GM23248 (cell line): ENCODE measurements at regions not wholly inside any gene's neighbourhood (a gene's known extent, or its start where the extent isn't known, plus 50 kb on each side); places are given as distances from the start of the nearest gene placed in this dataset.

Experiments
- DNase-seq: peaks from one replicate; pipeline ENCODE4 v3.0.0-alpha.2; 2015
- H2AFZ ChIP-seq: fragments of 200-600 bp; sonication (generic); 2 replicates; pipeline ENCODE4 v1.6.1; 2016; ENCODE audit warnings: antibody characterized with exemption
- H3F3A ChIP-seq: fragments of 200-600 bp; sonication (generic); 2 replicates; pipeline ENCODE4 v1.6.1; 2016; ENCODE audit warnings: mild to moderate bottlenecking, antibody characterized with exemption, mixed run types; ENCODE audit not compliant: insufficient read depth
- H3K27ac ChIP-seq: fragments of 200-600 bp; sonication (generic); 2 replicates; pipeline ENCODE4 v1.5.1; 2016; ENCODE audit warnings: mild to moderate bottlenecking
- H3K27me3 ChIP-seq: fragments of 200-600 bp; sonication (generic); replicated peaks from 2 replicates; pipeline ENCODE4 v1.6.1; 2016; ENCODE audit warnings: mild to moderate bottlenecking; ENCODE audit not compliant: insufficient read depth
- H3K36me3 ChIP-seq: fragments of 200-600 bp; sonication (generic); 2 replicates; pipeline ENCODE4 v1.6.1; 2016; ENCODE audit warnings: low read depth, mild to moderate bottlenecking
- H3K4me1 ChIP-seq: fragments of 200-600 bp; sonication (generic); 2 replicates; pipeline ENCODE4 v1.6.1; 2016; ENCODE audit warnings: mild to moderate bottlenecking; ENCODE audit not compliant: insufficient read depth
- H3K4me2 ChIP-seq: fragments of 200-600 bp; sonication (generic); one replicate; pipeline ENCODE4 v1.6.1; 2016; ENCODE audit warnings: mild to moderate bottlenecking; ENCODE audit not compliant: unreplicated experiment
- H3K4me3 ChIP-seq: fragments of 200-600 bp; sonication (generic); 2 replicates; pipeline ENCODE4 v1.5.1; 2016; ENCODE audit warnings: mild to moderate bottlenecking
- H3K79me2 ChIP-seq: fragments of 200-600 bp; sonication (generic); 2 replicates; pipeline ENCODE4 v1.6.1; 2016; ENCODE audit warnings: mild to moderate bottlenecking; ENCODE audit not compliant: insufficient read depth
- H3K9ac ChIP-seq: fragments of 200-600 bp; sonication (generic); 2 replicates; pipeline ENCODE4 v1.6.1; 2016; ENCODE audit warnings: mild to moderate bottlenecking
- H3K9me2 ChIP-seq: fragments of 200-600 bp; sonication (generic); 2 replicates; pipeline ENCODE4 v1.6.1; 2016; ENCODE audit warnings: mixed run types, mild to moderate bottlenecking, moderate library complexity; ENCODE audit not compliant: insufficient read depth
- H3K9me3 ChIP-seq: fragments of 200-600 bp; sonication (generic); one replicate; pipeline ENCODE4 v1.6.1; 2017; ENCODE audit warnings: low read depth
- H4K20me1 ChIP-seq: fragments of 200-600 bp; sonication (generic); 2 replicates; pipeline ENCODE4 v1.6.0; 2016; ENCODE audit not compliant: insufficient read depth
- EZH2 ChIP-seq: fragments of 200-600 bp; sonication (generic); IDR thresholded peaks from 2 replicates; pipeline ENCODE4 v1.6.1; 2018; ENCODE audit warnings: antibody characterized with exemption, mild to moderate bottlenecking; ENCODE audit not compliant: insufficient read depth, poor library complexity, severe bottlenecking
- EZH2phosphoT487 ChIP-seq: fragments of 200-600 bp; sonication (generic); IDR thresholded peaks from 2 replicates; pipeline ENCODE4 v1.6.1; 2018; ENCODE audit warnings: antibody characterized with exemption, moderate library complexity, mild to moderate bottlenecking, low read depth; ENCODE audit not compliant: insufficient read depth
- WGBS, 2 experiments: methylation state at CpG; one replicate each; pipeline ENCODE4 v1.1.6; 2015 to 2017; ENCODE audit warnings: low lambda C conversion rate in 2 of 2, low coverage in 1 of 2; ENCODE audit errors: missing lambda C conversion rate in 2 of 2; 5-methylcytosine and 5-hydroxymethylcytosine counted together
- in situ Hi-C: fragments of 300-500 bp; cut with MboI; formaldehyde crosslinking; loops from 2 replicates; pipeline ENCODE4 v1.15.0; 2020

DNA sequence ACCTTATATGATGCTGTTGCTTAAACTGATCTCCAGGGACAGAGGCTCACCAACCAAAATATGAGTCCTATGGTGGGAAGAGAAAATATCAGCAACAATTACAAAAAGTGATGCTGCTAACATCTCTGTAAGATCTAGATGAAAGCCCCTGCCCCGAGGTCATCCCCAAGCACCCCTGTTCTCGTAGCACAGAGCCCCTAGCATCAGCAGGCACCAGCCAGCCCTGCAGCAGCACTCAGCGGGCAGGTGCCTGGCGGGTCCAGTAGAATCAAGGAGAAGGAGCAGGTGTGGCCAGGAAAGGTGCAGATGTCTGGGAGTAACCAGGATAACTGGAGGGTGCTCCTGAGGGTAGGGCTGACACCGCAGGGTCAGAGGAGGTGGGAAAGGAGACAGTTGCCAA is 474.2 kb upstream of the MYT1L start:
- H3K36me3 ChIP-seq, result no peaks in the 10 kb centered on the region
- no peak overlapping the region for H2AFZ ChIP-seq
- no peak overlapping the region for H3K4me3 ChIP-seq
- no peak overlapping the region for H3K27ac ChIP-seq
- H3K27me3 ChIP-seq, result no peaks in the 10 kb centered on the region
- H3K79me2 ChIP-seq, result no peaks in the 10 kb centered on the region
- in situ Hi-C loops, result no loop called here
- DNase-seq, result no peak
- 23 to 28% methylated on average over 5 of the region's 5 CpGs for WGBS, 2 experiments
- no peaks in the 10 kb centered on the region for H3K9me3 ChIP-seq
- TF ChIP-seq EZH2, result no peak
- no peak for TF ChIP-seq EZH2phosphoT487
- H3K4me2 ChIP-seq, result no peak overlapping the region
- no peaks in the 10 kb centered on the region for H3K4me1 ChIP-seq
- no peak overlapping the region for H3K9ac ChIP-seq
- no peaks in the 10 kb centered on the region for H3F3A ChIP-seq
- H4K20me1 ChIP-seq, result no peaks in the 10 kb centered on the region
- no peaks in the 10 kb centered on the region for H3K9me2 ChIP-seq

DNA sequence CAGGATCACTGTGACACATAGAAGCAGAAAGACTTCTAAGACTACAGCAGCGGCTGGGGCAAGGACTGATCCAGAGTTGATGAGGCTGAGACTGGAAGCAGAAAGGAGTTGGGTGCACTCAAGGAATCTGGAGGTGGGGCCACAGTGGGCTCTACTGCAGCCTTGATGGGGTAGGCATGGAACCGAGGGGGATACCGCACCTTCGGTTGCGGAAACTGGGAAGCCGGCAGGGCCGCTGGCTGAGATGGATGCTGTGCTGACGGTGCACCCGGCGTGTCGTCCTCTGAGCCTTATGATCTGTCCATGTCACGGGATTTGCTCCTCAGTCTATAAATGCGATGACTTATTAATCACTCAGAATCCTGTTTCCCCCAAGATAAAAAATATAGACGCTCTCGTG is 473.5 kb upstream of the MYT1L start:
- no peaks in the 10 kb centered on the region for H3K27me3 ChIP-seq
- TF ChIP-seq EZH2, result no peak
- TF ChIP-seq EZH2phosphoT487, result no peak
- no peak overlapping the region for H3K27ac ChIP-seq
- no peak overlapping the region for H3K4me2 ChIP-seq
- WGBS, 2 experiments, result 75 to 79% methylated on average over 15 of the region's 15 CpGs
- H3K36me3 ChIP-seq, result no peaks in the 10 kb centered on the region
- H4K20me1 ChIP-seq, result no peaks in the 10 kb centered on the region
- H2AFZ ChIP-seq, result no peak overlapping the region
- no peaks in the 10 kb centered on the region for H3K9me2 ChIP-seq
- in situ Hi-C loops, result no loop called here
- H3K4me1 ChIP-seq, result no peaks in the 10 kb centered on the region
- no peaks in the 10 kb centered on the region for H3F3A ChIP-seq
- no peak overlapping the region for H3K4me3 ChIP-seq
- no peaks in the 10 kb centered on the region for H3K9me3 ChIP-seq
- DNase-seq, result no peak
- H3K9ac ChIP-seq, result no peak overlapping the region
- no peaks in the 10 kb centered on the region for H3K79me2 ChIP-seq

- no peak for DNase-seq
- no peaks in the 10 kb centered on the region for H4K20me1 ChIP-seq
- no peak overlapping the region for H3K4me2 ChIP-seq
- no peaks in the 10 kb centered on the region for H3K79me2 ChIP-seq
- no peak overlapping the region for H2AFZ ChIP-seq
- in situ Hi-C loops, result no loop called here
- H3K9me2 ChIP-seq, result no peaks in the 10 kb centered on the region
- no peaks in the 10 kb centered on the region for H3K4me1 ChIP-seq
- no peaks in the 10 kb centered on the region for H3K36me3 ChIP-seq
- no peak overlapping the region for H3K4me3 ChIP-seq
- no peaks in the 10 kb centered on the region for H3K9me3 ChIP-seq
- H3K9ac ChIP-seq, result no peak overlapping the region
- no peaks in the 10 kb centered on the region for H3F3A ChIP-seq
- no peak for TF ChIP-seq EZH2phosphoT487
- TF ChIP-seq EZH2, result no peak
- H3K27ac ChIP-seq, result no peak overlapping the region
- H3K27me3 ChIP-seq, result no peaks in the 10 kb centered on the region
- 34 to 39% methylated on average over 3 of the region's 3 CpGs for WGBS, 2 experiments
These were observed 470.4 kb upstream of the MYT1L start for GRCh38 chr2:2801458-2801857.

- Histone ChIP-seq H3F3A (no peaks in the 10 kb centered on the region), H3K9ac (no peak overlapping the region), H3K9me2 (no peaks in the 10 kb centered on the region), H2AFZ (no peak overlapping the region), H3K4me3 (no peak overlapping the region), H4K20me1 (no peaks in the 10 kb centered on the region), H3K27me3 (no peaks in the 10 kb centered on the region), H3K4me1 (no peaks in the 10 kb centered on the region), H3K27ac (no peak overlapping the region), H3K36me3 (no peaks in the 10 kb centered on the region), H3K9me3 (no peaks in the 10 kb centered on the region), H3K4me2 (no peak overlapping the region), H3K79me2 (no peaks in the 10 kb centered on the region)
- WGBS, 2 experiments, result 30 to 46% methylated on average over 3 of the region's 3 CpGs
- TF ChIP-seq EZH2 (no peak), EZH2phosphoT487 (no peak)
- in situ Hi-C loops, result no loop called here
- no peak for DNase-seq
These were observed 469.6 kb upstream of the MYT1L start for GRCh38 chr2:2800697-2801096.

DNA sequence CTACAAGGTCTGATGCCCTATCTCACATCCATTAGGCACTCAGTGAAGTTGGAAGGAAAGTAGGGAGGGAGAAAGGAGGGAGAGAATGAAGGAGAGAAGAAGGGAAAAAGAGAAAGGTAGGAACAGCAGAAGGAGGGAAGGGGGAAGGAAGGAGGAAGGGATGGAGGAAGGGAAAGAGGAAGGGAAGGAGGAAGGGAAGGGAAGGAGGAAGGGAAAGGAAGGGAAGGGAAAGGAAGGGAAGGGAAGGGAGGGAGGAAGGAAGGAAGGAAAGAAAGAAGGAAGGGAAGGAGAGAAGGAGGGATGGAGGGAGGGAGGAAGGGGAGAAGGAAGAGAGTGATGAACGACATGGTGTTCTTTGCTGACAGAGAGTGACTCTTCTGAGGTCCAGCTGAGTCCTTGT is 468.9 kb upstream of the MYT1L start:
- Histone ChIP-seq H3K27me3 (no peaks in the 10 kb centered on the region), H3K4me2 (no peak overlapping the region), H3K4me1 (no peaks in the 10 kb centered on the region), H2AFZ (no peak overlapping the region), H3K9ac (no peak overlapping the region), H3K36me3 (no peaks in the 10 kb centered on the region), H3K9me3 (no peaks in the 10 kb centered on the region), H4K20me1 (no peaks in the 10 kb centered on the region), H3F3A (no peaks in the 10 kb centered on the region), H3K9me2 (no peaks in the 10 kb centered on the region), H3K27ac (no peak overlapping the region), H3K4me3 (no peak overlapping the region), H3K79me2 (no peaks in the 10 kb centered on the region)
- in situ Hi-C loops, result no loop called here
- DNase-seq, result no peak
- TF ChIP-seq EZH2 (no peak), EZH2phosphoT487 (no peak)
- WGBS, 2 experiments, result 0% methylated on average over 1 of the region's 1 CpG; no CpG with 5 or more reads in 1 of the 2 experiments
